Fibroblast of lung (primary cell): ENCODE measurements at regions not wholly inside any gene's neighbourhood (a gene's known extent, or its start where the extent isn't known, plus 50 kb on each side); places are given as distances from the start of the nearest gene placed in this dataset.

Source experiments
- EZH2 ChIP-seq: IDR thresholded peaks from 2 replicates; pipeline ENCODE4 v1.5.1; 2012; ENCODE audit warnings: low read length, control low read depth, mild to moderate bottlenecking; ENCODE audit errors: missing control alignments
- TF ChIP-seq, protein P1 (sequence below), 2 donors: IDR thresholded peaks in 1 of 2; conservative IDR thresholded peaks in 1 of 2; 1 replicate in 1 of 2; 2 replicates in 1 of 2; pipeline ENCODE4 v1.5.1; 2011 to 2012; ENCODE audit warnings: low read length in 2 of 2, control low read depth in 1 of 2, inconsistent platforms in 1 of 2, low read depth in 1 of 2, mild to moderate bottlenecking in 1 of 2

- TF ChIP-seq, protein P1, sequence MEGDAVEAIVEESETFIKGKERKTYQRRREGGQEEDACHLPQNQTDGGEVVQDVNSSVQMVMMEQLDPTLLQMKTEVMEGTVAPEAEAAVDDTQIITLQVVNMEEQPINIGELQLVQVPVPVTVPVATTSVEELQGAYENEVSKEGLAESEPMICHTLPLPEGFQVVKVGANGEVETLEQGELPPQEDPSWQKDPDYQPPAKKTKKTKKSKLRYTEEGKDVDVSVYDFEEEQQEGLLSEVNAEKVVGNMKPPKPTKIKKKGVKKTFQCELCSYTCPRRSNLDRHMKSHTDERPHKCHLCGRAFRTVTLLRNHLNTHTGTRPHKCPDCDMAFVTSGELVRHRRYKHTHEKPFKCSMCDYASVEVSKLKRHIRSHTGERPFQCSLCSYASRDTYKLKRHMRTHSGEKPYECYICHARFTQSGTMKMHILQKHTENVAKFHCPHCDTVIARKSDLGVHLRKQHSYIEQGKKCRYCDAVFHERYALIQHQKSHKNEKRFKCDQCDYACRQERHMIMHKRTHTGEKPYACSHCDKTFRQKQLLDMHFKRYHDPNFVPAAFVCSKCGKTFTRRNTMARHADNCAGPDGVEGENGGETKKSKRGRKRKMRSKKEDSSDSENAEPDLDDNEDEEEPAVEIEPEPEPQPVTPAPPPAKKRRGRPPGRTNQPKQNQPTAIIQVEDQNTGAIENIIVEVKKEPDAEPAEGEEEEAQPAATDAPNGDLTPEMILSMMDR (conservative IDR thresholded peaks at IDR 0.05 in 1 of 2, IDR thresholded peaks at IDR 0.05 in 1 of 2; ENCODE audit: low read depth in 1 of 2, low read length in 2 of 2), result no peak
- no peak for TF ChIP-seq EZH2
These were observed 296.2 kb downstream of the HS3ST1 start for GRCh38 chr4:11132478-11132877.
